ENCODE measurements at regions not wholly inside any gene's neighbourhood (a gene's known extent, or its start where the extent isn't known, plus 50 kb on each side); places are given as distances from the start of the nearest gene placed in this dataset.

DNA sequence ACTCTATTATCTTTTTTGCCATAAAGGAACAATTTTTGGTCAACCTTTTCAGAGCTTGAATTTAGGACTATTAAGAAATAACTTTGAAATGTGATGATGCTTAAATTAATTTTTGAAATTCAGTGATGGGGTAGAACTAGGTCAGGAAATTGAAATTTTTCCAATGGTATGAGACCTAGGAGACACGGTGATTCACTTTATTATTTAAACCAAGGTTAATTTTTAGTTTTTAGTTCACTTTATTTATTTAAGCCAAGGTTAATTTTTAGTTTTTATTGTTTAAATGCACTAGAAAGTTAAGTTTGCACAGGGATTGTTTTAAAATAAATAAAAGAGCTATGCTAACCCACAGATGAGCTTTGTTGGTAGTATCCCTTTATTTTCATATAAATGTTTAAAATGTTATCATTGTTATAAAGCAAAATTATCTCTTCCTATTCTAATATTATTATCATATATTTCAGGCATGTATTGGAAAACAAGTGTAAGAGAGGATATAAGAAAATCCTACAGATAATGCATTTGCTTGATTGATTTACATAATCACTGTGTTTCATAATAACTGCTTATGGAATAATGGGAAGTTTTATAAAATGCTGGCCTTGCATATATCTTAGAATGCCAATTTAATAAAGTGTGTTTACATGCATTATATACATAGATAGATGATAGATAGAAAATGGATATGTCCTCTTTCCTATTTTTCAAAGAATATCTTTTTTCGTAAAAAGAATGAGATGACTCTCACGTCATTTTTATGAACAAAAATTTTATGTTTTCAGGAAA lies 163.6 kb downstream of the HGF start:
- DNase-seq: no peak

DNA sequence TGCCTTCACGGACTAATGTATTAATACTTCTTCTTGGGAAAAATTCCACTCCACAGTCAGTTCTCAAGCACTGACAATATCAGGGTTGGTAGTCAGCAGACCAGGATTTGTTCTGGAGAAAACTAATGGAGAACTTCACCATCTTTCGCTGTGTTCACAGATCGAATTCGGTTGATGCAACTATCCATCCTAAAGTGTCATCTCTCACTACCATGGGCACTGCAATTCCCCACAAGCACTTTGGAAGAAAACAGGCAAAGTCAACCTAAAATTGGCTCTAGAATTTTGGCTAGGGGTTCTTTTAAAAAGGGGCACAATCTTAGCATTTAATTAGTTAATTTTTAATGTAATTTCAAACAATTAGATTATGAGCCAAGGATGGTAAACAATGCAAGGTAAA lies 164.4 kb downstream of the HGF start:
- DNase-seq: no peak

DNA sequence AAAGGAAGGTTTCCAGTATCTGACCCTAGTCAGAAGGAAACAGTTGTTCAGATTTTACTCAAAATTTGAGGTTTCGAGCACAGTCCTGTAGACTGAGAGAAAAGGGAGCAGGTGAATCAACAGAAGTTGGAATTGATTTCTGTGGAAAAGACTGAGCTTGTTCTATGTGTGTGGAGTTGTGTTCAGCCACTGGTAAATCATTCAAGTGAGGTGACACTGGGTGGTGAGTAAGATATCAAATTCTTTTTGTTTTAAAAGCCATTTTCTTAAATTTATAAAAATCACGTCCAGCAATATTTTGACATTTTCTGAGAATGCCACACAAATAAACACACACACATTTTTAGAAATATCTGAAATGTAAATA lies 165.1 kb downstream of the HGF start:
- DNase-seq: no peak

DNA sequence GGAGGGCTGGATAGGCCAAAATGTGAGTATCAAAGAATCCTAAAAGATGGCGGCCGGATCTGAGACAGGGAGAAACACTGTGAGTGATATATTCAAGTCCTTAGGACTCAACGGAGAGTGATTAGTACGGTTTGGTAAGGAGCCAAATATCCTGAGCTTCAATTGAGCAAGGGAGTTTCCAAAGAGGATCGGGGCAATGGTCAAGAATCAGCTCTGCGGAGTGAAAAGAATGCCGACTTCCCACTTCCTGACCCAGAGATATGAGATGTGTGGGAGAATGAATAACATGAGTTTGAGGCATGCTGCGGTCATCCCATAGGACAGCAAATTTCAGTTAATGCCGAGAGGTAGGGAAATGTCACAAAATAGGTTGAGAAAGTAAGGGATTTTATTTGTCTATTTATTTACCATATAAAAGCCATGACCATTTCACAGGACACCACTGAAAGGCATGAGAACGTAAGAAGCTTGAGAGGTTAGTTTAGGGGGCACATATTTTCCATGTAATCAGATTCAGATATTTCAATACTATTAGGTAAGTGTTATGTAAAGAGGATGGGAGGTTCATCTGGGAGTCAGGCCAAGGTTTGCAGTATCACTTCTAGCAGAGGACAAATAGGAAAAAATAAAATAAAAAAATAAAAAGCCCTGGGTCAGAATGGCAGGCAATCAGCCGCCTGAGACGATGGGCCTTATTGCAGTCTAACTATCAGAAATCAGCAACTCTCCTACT lies 165.6 kb downstream of the HGF start:
- DNase-seq: no peak

DNA sequence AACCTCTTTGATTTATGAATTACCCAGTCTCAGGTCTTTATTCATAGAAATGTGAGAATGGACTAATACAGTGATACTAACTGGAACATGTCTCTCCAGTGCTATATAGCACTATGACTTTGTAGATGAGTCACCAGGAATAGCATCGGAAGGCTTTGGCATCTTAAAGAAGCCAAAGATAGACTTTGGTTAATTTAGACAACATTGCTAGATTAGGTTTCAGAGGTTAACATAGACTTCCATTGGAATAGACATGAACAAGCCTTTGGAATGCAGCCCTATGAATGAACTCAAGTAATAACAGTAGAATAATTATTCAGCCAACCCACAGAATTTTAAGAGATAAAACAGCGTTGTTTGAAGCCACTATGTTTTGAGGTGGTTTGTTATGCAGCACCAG lies 169.2 kb downstream of the HGF start:
- DNase-seq: no peak

DNA sequence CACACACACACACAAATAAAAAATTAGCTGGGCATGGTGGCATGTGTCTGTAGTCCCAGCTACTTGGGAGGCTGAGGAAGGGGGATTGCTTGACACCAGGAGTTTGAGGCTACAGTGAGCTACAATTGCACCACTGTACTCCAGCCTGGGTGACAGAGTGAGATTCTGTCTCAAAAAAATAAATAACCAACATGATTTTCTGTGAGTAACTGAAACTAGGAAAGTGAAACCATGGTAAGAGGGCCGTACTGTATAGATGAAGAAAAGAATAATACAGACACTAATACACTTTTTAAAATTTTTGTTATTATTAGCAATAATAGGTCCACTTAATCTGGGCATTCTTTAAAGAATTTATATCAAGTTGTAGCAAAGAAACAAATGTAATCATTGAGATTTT lies 170.9 kb downstream of the HGF start:
- no peak for DNase-seq

DNA sequence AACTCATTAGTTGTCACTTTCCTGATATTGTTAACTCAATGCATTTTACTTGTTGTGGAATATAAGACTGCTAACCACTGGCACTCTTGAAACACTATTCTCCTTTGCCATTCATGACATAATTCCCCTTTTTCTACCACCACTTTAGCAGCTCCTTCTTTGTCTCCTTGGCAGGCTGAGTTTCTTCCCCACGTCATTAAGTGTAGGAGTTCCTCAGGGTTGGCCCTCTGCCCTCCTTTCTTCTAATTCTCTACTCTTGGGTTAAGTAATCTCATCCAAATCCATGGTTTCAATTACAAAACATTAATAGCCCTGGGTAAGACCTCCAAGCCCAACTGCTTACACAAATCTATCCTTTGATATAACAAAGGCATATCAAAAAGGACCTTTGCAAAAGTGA lies 175.1 kb downstream of the HGF start:
- no peak for DNase-seq

DNA sequence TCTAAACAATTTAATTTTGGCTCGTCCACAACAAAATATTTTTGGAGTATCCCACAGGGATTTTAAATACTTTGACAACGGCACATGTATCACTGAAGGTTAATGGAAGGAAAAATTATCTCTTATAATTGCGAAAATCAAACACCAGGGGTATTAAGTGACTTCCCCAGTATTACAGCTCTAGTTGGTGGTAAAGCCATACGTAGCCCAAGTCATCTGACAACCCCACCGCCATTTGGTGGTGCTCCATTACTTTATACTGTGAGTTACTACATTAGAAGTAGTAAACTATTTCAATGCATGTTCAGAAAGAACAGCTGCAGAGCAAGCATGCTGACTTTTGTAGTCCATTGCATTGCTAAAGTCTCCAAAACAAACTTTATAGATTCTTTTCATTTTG lies 179.7 kb downstream of the HGF start:
- no peak for DNase-seq

DNA sequence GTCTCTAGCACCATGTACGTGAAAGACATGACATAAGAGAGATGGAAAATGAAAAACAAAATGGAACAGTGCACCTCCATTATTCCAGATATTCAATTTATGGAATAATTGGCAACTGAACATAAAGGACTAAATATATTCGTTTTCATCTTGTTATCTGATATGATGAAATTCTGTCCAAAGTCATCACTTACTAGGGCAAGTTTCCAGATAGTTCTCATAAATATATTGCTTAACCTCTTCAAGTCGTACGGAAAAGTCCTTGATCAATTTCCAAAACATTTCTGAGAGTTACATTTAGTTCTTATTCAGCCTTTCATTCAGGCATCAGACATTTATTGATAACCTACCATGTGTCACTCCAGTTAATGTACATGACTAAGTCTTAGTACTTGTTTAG lies 185.2 kb downstream of the HGF start:
- DNase-seq: no peak

DNA sequence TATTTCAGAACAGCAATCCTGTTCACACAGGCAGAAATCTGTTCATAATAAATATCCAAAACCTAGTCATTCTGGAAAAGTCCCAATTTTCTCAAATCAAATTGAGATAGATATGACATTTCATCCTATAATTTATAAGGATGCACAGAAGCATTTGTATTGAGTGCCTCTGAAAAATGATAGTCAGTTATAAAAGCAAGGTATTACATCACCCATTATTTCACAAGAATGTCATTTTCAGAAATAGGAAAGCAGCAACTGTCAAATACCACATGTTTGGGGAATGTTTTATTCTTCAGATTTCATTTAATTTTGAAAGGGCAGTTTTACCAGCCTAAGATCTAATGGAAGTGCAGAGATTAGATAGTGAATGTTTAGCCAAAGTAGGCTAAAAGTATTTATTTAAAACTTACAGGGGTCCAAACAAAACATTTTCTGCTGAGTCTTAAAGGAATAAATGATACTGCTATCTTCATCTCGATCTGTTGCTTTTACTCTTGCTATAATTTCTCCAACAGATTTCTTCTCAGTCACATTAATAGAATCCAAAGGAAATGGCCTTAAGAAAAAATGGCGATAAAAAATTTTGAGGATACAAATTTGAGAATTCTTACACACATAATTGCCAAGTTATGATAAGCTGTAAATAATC lies 185.8 kb downstream of the HGF start:
- no peak for DNase-seq

DNA sequence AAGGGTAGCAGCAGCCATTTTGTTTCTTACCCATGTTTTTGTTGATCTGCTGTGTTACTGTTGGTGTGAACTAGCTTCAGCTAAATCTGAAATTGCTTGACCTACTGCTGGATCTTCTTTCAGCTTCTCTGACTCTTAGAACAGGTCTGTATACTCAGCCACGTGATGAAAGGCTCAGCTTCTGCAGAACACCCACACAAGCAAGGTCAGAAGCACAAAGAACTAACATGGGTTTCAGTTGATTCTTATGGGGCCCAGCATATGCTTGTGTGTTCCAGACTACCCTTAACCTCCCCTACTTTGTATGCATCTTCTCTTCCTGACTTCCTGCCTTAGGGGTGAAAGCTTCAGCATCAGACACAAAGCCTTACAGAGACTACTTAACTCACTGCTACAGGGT lies 186.8 kb downstream of the HGF start:
- DNase-seq: no peak

DNA sequence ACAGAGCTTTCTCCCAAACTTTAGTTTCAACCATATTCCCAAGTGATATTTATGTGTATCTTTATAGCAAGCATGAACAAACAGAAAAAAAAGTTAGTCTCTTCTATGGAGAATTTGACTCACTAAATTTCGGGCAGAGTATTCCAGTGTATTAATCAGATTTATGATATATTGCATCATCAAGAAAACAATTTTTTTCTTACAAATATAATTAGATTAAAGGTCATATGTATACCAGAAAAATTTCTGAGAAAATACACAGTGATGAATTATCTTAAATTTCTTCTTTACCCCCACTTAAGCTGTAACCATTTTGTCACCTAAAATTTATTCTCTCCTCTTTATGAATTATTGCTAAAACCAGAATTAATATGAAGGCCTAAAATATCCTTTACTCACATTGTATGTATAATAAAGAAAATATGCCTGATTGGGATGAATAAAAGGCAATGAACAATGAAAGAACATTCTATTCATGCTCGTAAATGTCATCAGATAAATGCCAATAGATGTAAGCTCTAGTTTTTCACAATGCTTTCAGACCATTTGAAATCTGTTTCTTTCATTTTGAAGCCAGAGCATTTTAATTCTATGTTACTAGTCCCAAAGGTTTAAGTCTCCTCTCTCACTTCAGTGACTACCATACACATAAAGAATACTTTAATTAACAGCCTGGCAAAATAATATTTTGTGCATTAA lies 192.1 kb downstream of the HGF start:
- no peak for DNase-seq

DNA sequence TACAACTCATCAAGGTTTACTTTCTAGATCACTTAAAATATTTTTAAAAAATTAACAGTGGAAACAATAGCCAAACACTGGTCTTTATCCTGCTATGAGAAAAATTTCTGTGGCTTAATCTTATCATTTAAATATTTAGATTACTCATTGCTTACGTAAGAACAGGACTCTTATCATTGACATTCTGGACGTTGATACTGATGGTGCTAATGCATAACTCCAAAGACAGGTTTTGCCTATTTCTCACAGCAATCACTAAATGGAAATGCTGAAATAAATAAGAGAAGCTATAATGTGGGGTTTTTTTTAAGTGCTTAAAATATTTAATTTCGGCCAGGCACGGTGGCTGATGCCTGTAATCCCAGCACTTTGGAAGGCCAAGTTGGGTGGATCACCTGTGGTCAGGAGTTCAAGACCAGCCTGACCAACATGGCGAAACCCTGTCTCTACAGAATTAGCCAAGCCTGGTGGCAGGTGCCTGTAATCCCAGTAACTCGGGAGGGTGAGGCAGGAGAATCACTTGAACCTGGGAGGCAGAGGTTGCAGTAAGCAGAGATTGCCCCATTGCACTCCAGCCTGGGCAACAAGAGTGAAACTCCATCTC lies 195.0 kb downstream of the HGF start:
- no peak for DNase-seq

DNA sequence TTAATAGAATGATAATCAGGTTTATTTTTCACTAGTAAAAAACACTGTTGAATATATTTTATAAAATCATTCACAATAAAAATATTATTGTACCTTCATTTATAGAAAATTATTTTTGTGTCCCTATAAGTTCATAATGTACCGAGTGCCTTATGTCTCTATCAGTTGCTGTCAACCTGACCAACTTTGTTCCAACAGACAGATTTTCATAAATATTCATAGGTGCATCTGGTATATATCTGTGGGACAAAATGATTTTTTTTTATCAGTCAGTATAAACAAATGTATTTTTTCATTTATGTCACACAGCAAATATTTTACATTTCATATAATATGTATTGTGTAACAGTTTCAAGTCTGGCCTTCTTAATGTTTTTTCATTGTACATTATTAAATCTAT lies 195.9 kb downstream of the HGF start:
- DNase-seq: no peak

DNA sequence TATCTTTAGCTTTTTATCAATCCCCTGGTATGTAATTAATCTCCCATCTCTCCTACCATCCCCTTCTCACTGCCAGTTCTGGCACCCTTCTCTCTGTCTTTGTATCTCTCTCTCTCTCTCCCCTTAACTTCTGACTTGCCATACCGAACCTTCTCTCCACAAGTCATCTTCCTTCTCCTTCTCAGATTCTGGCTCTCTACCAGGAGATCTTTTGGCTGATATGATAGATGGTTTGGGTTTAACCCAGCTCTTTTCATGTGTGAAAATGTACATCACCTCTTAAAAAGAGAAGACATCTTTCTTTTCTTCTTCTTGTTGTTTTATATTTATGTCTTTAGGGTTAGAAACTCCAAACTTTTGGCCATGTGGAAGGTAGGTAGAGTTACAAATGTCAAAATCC lies 196.7 kb downstream of the HGF start:
- no peak for DNase-seq

DNA sequence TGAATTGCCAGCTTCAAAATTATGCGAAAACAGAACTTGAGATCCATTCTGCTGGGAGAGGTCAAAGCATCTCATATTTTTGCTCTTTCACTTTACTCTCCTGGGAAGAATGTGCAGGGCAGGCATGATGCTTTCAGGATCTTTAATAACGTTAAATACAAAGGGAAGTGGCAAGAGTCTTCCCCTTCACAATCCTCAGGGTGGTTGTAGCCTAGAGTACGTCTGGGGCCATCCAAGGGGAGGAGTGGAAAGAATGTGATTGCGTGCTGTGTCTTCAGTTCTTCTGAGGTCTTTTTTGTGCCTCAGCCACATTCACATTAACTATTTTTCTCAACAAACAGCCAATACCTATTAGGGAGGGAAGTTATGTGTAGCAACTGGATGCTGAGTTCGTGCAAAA lies 207.3 kb downstream of the HGF start:
- DNase-seq: peak; percentile 15

DNA sequence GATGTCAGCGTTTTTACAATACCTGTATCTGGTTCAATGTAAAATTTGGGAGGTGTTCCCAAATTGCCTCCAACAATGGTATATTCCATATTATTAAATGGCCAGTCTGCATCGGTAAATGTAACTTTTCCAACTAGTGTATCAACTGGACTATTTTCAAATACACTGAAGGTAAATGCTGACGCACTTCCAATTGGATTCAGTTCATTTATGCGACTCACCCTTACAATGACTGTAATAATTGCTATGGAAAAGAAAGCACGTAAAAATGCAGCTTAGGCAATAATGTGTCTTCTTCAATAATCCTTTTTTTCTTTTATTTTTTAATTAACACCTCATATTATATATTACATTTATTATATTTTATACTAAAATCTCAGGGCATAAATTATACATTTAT lies 209.1 kb downstream of the HGF start:
- DNase-seq: no peak

DNA sequence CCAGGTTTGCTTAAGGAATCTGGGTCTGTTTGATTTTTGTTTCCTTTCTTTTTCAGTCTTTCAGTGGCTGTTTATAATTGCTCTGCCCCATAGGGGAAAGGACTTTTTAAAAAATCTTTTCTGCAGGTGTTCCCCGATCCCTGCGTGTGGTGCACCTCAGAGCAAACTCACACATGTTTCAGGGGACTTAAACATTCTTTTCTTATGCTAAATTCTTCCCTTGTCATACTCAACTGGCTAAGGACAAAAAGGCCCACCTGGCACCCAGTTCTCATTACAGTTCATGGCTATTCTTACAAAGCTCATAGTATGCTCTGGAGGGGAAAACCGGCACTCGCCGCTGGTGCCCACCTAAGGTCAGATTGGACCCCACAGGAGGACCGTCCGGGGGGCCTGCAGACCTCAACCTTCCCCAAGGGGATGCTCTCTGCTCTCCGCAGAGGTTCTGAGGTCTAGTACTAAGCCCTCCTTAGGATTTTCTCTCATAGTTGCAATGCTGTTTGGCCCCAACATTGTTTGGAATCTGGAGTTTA lies 220.3 kb downstream of the HGF start:
- no peak for DNase-seq

DNA sequence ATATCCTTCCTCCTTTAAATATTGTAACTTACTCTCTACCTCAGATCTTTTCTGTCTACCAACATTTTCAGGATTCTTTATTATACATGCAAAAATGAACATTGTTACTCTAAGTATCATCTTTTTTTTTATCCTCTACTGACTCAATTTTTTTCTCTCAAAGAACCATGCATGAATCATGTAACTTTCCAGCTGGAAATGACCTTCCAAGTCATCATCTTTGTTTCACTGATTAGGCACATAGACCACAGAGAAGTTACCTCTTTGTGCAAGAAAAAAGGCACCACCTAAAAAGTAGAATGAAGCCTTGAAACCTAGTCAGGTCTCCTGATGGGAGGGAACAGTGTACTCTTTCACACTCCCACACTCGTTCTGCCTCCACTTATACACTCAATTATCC lies 234.9 kb downstream of the HGF start:
- DNase-seq: no peak

DNA sequence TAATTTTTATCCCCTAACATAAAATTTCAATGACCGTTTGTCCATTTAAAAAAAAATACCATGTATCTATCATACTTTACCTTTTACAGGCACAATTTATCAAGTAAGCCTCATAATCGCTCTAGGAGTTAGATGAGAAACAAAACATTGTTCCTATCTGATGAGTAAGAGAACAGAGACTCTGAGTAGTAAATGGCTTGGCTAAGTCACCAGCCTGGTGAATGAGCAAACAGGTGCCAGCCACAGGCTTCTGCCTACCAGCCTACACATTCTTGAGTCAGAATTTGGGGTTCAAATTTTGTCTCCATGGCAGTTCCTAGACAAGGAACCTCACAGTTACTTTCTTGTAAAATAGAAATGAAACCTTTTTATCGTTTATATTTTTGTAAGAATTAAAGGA lies 235.4 kb downstream of the HGF start:
- DNase-seq: no peak

DNA sequence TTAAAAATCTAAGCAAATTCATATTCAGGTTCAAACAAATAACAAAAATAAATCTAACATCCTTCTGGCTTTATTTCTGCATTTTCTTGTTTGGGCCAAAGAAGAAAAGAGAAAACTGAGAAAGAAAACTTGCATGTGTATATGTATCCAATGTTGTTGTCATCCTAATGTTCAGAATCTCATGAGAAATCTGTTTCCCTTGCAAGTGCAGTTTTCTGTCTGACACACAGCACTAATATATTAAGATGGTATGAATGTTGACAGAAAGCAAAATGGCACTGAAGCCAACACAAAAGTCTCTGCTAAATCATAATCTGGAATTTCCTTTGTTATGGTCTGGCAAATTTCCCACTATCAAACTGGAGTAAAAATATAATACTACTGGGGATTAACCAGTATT lies 235.9 kb downstream of the HGF start:
- DNase-seq: no peak

DNA sequence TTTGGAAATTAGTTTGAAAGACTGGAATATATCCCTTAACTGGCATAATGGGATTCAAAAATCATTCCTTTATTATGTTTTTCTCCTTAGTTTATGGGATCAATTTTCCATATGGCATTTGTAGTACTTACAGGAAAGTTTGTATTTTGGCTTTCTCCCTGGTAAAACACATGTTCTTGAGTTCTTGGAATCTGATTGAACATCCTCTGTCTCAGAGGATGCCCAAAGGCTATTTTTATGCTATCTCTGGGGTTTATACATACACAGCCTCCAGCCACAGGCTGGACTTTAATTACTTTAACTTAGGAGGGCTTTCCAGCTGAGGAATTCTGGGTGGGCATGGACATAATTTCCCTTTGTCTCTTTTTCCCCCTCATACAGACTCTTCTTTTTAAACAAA lies 236.4 kb downstream of the HGF start:
- no peak for DNase-seq

DNA sequence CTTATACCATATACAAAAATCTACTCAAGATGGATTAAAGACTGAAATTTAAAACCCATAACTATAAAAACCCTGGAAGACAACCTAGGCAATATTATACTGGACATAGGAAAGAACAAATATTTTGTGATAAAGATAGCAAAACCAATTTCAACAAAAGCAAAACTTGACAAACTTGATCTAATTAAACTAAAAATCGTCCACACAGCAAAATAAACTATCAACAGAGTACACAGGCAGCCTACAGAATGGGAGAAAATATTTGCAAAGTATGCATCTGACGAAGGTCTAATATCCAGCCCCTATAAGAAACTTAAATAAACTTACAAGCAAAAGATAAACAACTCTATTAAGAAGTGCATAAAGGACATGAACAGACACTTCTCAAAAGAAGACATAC lies 240.1 kb downstream of the HGF start:
- DNase-seq: no peak

Data from left hindlimb (tissue), 1 donor.